Right cardiac atrium (tissue), 5 donors: ENCODE measurements at regions not wholly inside any gene's neighbourhood (a gene's known extent, or its start where the extent isn't known, plus 50 kb on each side); places are given as distances from the start of the nearest gene placed in this dataset.

Source experiments
- ATAC-seq, 2 donors: fragments of 200-7000 bp; cut with Tn5 transposase; one replicate each; pipeline versions ENCODE4 v1.8.0 to v1.9.1; 2020; ENCODE audit warnings: moderate library complexity in 2 of 2, mild to moderate bottlenecking in 1 of 2
- DNase-seq, 3 donors: peaks; one replicate each; pipeline ENCODE4 v3.0.0-alpha.2; 2020
- H3K27ac ChIP-seq: one replicate; pipeline ENCODE4 v1.5.1; 2013; ENCODE audit warnings: mild to moderate bottlenecking, low read length, control low read depth, moderate library complexity
- H3K27me3 ChIP-seq: one replicate; pipeline ENCODE4 v1.6.1; 2013; ENCODE audit not compliant: control insufficient read depth, insufficient read depth
- H3K4me1 ChIP-seq: one replicate; pipeline ENCODE4 v1.6.1; 2013; ENCODE audit warnings: low read length; ENCODE audit not compliant: control insufficient read depth, insufficient read depth
- H3K4me3 ChIP-seq: one replicate; pipeline ENCODE4 v1.5.1; 2013; ENCODE audit warnings: low read length, control low read depth
- H3K9me3 ChIP-seq: one replicate; pipeline ENCODE4 v1.6.1; 2013; ENCODE audit warnings: low read length; ENCODE audit not compliant: control insufficient read depth
- WGBS: extraction: QIAGEN DNeasy Blood & Tissue Kit; methylation state at CpG from one replicate; pipeline ENCODE4 v1.1.7; 2013; 5-methylcytosine and 5-hydroxymethylcytosine counted together
- intact Hi-C, 4 donors: fragments of 100-400 bp; cut with DNase I; formaldehyde crosslinking; loops; one replicate each; pipeline versions ENCODE4 v1.11.0 to v1.14.0; 2022 to 2023
- donor health status: healthy with polysubstance abuse.
- donor health status: DM: no; HTN: yes; CAD: no.
- donor health status: DM: no; HTN: no; CAD: no.
- donor health status: DM: no; HTN: yes; CAD: no; lungs with severe emphysema.
- donor health status: DM: yes; HTN: yes; CAD: no.

DNA sequence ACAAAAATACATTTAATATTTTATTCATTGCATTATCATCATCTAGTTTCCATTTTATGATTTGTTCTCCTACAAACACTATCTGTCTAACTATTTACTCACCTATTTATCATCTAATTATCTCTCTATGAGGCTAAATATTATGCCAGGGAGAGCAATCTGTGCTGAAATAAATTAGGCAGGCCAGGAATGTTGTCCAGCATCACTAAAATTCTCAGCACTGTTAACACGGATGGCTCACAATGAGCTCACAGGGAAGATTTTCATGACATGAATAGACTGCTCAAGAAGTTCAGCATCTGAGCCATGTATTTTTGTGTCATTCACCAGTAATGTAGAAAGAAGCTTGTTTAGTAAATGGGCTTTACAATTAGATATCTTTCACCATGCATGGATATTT lies 1277.2 kb downstream of the GRIK2 start:
- WGBS, result 38% methylated on average over 1 of the region's 1 CpG
- ATAC-seq, result no peak

DNA sequence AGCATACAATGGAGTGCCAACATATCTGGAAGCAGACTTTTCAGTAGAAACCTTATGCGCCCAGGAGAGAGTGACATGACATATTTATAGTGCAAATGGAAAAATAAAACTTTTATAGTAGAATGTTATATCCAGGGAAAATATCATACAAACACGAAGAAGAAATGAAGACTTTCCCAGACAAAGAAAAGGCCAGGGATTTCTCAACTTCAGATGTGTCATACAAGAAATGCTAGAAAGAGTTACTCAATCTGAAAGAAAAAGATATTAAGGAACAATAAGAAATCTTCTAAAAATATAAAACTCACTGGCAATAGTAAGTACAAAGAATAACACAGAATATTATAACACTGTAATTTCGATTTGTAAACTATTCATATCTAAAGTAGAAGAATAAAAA lies 1269.3 kb downstream of the GRIK2 start:
- WGBS, result 69% methylated on average over 3 of the region's 3 CpGs
- H3K27ac ChIP-seq, result no peak overlapping the region
- no peak for DNase-seq
- H3K4me1 ChIP-seq, result no peaks in the 10 kb centered on the region
- no peaks in the 10 kb centered on the region for H3K27me3 ChIP-seq
- no peak overlapping the region for H3K4me3 ChIP-seq
- intact Hi-C loops, result no loop called here
- no peak for ATAC-seq
- H3K9me3 ChIP-seq, result no peaks in the 10 kb centered on the region

More for the DNA sequence above, 1277.2 kb downstream of the GRIK2 start:
- H3K27me3 ChIP-seq, result no peaks in the 10 kb centered on the region
- no peak overlapping the region for H3K4me3 ChIP-seq
- DNase-seq, result no peak
- no peaks in the 10 kb centered on the region for H3K9me3 ChIP-seq
- no peak overlapping the region for H3K27ac ChIP-seq
- no peaks in the 10 kb centered on the region for H3K4me1 ChIP-seq
- intact Hi-C loops, result no loop called here

GRCh38 chr6:102660303-102660702 lies 1266.8 kb downstream of the GRIK2 start:
- DNase-seq, result no peak
- Histone ChIP-seq H3K4me3 (no peak overlapping the region), H3K4me1 (no peaks in the 10 kb centered on the region), H3K27ac (no peak overlapping the region), H3K9me3 (no peaks in the 10 kb centered on the region), H3K27me3 (no peaks in the 10 kb centered on the region)
- no peak for ATAC-seq
- intact Hi-C loops, result no loop called here
- WGBS, result 30% methylated on average over 5 of the region's 5 CpGs

DNA sequence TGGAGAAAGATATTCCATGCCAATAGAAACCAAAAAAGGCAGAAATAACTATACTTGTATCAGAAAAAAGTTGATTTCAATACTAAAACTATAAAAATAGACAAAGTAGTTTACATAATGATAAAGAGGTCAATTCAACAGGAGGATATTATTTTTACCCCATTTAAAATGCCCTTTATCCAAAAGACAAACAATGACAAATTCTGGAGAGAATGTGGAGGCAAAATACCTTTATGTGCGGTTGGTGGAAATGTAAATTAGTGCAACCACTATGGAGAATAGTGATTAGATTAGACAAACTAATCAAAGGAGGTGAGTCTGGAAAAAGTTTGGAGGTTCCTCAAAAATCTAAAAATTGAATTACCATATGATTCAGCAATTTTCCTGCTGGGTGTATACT lies 1262.3 kb downstream of the GRIK2 start:
- Histone ChIP-seq H3K27me3 (no peaks in the 10 kb centered on the region), H3K4me1 (no peaks in the 10 kb centered on the region), H3K9me3 (no peaks in the 10 kb centered on the region), H3K4me3 (no peak overlapping the region), H3K27ac (no peak overlapping the region)
- intact Hi-C loops, result no loop called here
- DNase-seq, result no peak
- 72% methylated on average over 1 of the region's 1 CpG for WGBS
- ATAC-seq, result no peak

- Histone ChIP-seq H3K27me3 (no peaks in the 10 kb centered on the region), H3K9me3 (no peaks in the 10 kb centered on the region), H3K4me1 (no peaks in the 10 kb centered on the region), H3K4me3 (no peak overlapping the region), H3K27ac (no peak overlapping the region)
- intact Hi-C loops, result no loop called here
- ATAC-seq (no peak), DNase-seq (no peak)
- WGBS, result 50% methylated on average over 2 of the region's 2 CpGs
These were observed 1247.9 kb downstream of the GRIK2 start for GRCh38 chr6:102641426-102641825.

- Histone ChIP-seq H3K27ac (no peak overlapping the region), H3K9me3 (no peaks in the 10 kb centered on the region), H3K4me3 (no peak overlapping the region), H3K4me1 (no peaks in the 10 kb centered on the region), H3K27me3 (no peaks in the 10 kb centered on the region)
- WGBS, result 84% methylated on average over 5 of the region's 5 CpGs
- ATAC-seq (no peak), DNase-seq (no peak)
- intact Hi-C loops, result no loop called here
These were observed 1238.4 kb downstream of the GRIK2 start for GRCh38 chr6:102631921-102632320.

- H3K4me3 ChIP-seq, result no peak overlapping the region
- DNase-seq (no peak), ATAC-seq (no peak)
- H3K27ac ChIP-seq, result no peak overlapping the region
- no peaks in the 10 kb centered on the region for H3K4me1 ChIP-seq
- no peaks in the 10 kb centered on the region for H3K27me3 ChIP-seq
- intact Hi-C loops, result no loop called here
- no peaks in the 10 kb centered on the region for H3K9me3 ChIP-seq
These were observed 1229.7 kb downstream of the GRIK2 start for GRCh38 chr6:102623201-102623600.

- no peak for DNase-seq
- Histone ChIP-seq H3K27ac (no peak overlapping the region), H3K4me3 (no peak overlapping the region), H3K4me1 (no peaks in the 10 kb centered on the region), H3K27me3 (no peaks in the 10 kb centered on the region), H3K9me3 (no peaks in the 10 kb centered on the region)
- no peak for ATAC-seq
- intact Hi-C loops, result loop anchor here in 1 of 4 donors (10.0 kb wide), 1 partner anchor 1505 kb away; no protein-coding TSS in a partner anchor
- WGBS, result 2% methylated on average over 2 of the region's 2 CpGs
These were observed 1226.1 kb downstream of the GRIK2 start for GRCh38 chr6:102619585-102619984.

GRCh38 chr6:102582569-102582968 lies 1189.1 kb downstream of the GRIK2 start:
- DNase-seq (no peak), ATAC-seq (no peak)
- intact Hi-C loops, result no loop called here
- Histone ChIP-seq H3K4me1 (no peaks in the 10 kb centered on the region), H3K4me3 (no peak overlapping the region), H3K27ac (no peak overlapping the region), H3K9me3 (no peaks in the 10 kb centered on the region), H3K27me3 (no peaks in the 10 kb centered on the region)
- WGBS, result 85% methylated on average over 5 of the region's 5 CpGs

- no peak for ATAC-seq
- 82% methylated on average over 11 of the region's 11 CpGs for WGBS
- H3K4me3 ChIP-seq, result no peak overlapping the region
- DNase-seq, result peak in 2 of 3 donors; percentile 17 to 27
- intact Hi-C loops, result no loop called here
- no peaks in the 10 kb centered on the region for H3K9me3 ChIP-seq
- H3K27ac ChIP-seq, result no peak overlapping the region
- H3K4me1 ChIP-seq, result no peaks in the 10 kb centered on the region
- no peaks in the 10 kb centered on the region for H3K27me3 ChIP-seq
These were observed 1188.0 kb downstream of the GRIK2 start for GRCh38 chr6:102581378-102582124.

DNA sequence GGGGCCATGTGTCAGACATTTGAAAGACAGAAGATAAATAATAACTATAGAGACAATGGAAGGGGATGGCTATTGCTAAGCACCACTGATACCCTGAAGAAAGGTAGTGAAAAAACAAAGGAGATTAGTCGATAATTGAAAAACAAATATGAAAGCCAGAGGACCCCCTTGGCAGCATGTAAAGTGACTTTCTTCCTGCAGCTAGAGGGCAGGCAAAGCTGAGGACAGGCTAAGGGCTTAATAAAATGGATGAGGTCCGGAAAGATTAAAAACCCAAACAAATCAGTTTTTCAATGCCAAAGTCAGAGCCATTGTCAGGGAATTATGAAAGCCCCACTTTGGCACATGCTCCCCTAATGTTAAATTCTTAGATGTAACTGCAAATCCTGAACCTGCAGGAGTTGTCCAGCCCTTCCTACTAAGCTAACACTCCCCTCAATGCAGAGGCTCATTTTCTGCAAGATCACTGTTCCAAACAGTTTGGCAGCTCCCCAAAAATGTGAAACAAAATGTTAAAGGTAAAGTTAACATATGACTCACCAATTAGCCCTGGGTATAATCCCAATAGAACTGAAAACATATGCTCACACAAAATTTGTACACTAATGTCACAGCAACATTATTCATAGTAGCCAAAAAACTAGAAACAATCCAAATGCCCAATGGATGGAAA lies 1177.9 kb downstream of the GRIK2 start:
- no peaks in the 10 kb centered on the region for H3K27me3 ChIP-seq
- ATAC-seq (no peak), DNase-seq (no peak)
- 74% methylated on average over 2 of the region's 2 CpGs for WGBS
- intact Hi-C loops, result no loop called here
- H3K27ac ChIP-seq, result no peak overlapping the region
- H3K4me3 ChIP-seq, result no peak overlapping the region
- H3K9me3 ChIP-seq, result no peaks in the 10 kb centered on the region
- no peaks in the 10 kb centered on the region for H3K4me1 ChIP-seq
